VCaP (cell line): ENCODE measurements at regions not wholly inside any gene's neighbourhood (a gene's known extent, or its start where the extent isn't known, plus 50 kb on each side); places are given as distances from the start of the nearest gene placed in this dataset.
"Not testable (repeated sequence)": the region's sequence is repeated elsewhere in the genome, so short reads cannot be mapped to it uniquely, and the experiment has no call there.

ENCODE experiments used
- H3K27ac ChIP-seq: fragments of 450-650 bp; 2 replicates; pipeline ENCODE4 v1.5.1; 2017
- TF ChIP-seq, protein P1 (sequence below): fragments of 450-650 bp; conservative IDR thresholded peaks from 2 replicates; pipeline ENCODE4 v1.5.1; 2017; ENCODE audit warnings: mild to moderate bottlenecking, moderate library complexity

DNA sequence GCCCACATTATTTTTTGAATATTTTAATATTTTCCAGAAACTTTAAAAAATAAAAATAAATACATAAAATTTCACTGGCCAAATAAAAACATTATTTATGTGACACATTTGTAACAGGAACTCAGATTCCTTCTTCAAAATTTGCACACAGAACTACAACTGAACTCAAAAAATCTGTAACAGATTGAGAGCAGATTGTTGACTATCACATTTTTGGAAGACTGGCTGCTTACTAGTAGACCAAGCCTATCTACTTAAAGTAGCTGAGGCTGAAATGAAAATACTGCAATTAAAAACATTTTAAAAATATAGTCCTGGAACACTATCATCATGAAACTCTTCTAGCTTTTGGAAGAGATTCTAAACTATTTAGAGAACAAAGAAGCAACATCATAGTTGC lies 203.9 kb downstream of the SH3BGRL start:
- TF ChIP-seq, protein P1, sequence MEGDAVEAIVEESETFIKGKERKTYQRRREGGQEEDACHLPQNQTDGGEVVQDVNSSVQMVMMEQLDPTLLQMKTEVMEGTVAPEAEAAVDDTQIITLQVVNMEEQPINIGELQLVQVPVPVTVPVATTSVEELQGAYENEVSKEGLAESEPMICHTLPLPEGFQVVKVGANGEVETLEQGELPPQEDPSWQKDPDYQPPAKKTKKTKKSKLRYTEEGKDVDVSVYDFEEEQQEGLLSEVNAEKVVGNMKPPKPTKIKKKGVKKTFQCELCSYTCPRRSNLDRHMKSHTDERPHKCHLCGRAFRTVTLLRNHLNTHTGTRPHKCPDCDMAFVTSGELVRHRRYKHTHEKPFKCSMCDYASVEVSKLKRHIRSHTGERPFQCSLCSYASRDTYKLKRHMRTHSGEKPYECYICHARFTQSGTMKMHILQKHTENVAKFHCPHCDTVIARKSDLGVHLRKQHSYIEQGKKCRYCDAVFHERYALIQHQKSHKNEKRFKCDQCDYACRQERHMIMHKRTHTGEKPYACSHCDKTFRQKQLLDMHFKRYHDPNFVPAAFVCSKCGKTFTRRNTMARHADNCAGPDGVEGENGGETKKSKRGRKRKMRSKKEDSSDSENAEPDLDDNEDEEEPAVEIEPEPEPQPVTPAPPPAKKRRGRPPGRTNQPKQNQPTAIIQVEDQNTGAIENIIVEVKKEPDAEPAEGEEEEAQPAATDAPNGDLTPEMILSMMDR = no peak
- no peak overlapping the region for H3K27ac ChIP-seq

- H3K27ac ChIP-seq = no peak overlapping the region
- TF ChIP-seq, protein P1 = no peak
These were observed 209.6 kb downstream of the SH3BGRL start for GRCh38 chrX:81411517-81411916.

DNA sequence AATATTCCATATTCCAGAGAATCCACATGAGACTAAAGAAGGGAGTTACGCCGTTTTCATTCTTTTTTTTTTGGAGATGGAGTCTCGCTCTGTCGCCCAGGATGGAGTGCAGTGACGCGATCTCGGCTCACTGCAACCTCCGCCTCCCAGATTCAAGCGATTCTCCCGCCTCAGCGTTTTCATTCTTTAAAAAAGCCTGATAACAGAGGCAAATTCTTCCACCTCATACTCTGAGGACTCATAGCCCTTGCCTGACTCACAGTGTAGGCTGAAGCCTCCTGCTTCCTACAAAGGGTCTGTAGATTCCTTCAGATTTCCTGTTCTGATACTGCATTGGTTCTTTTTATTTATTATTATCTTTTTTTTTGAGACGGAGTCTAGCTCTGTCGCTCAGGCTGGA lies 210.5 kb downstream of the SH3BGRL start:
- H3K27ac ChIP-seq = no peak overlapping the region
- TF ChIP-seq, protein P1 = no peak

- not testable (repeated sequence) for H3K27ac ChIP-seq
These were observed 211.0 kb downstream of the SH3BGRL start for GRCh38 chrX:81412857-81413256.

GRCh38 chrX:81414630-81415029 lies 212.7 kb downstream of the SH3BGRL start:
- no peak overlapping the region for H3K27ac ChIP-seq
- TF ChIP-seq, protein P1 = peak; percentile 21; the same call in 1 of the 2 replicates
